ENCODE measurements at regions not wholly inside any gene's neighbourhood (a gene's known extent, or its start where the extent isn't known, plus 50 kb on each side); places are given as distances from the start of the nearest gene placed in this dataset.

- peaks cover 29% of the 10 kb centered on the region for H3K9me3 Mint-ChIP-seq
- H3K4me3 Mint-ChIP-seq = no peak overlapping the region
- H3K36me3 Mint-ChIP-seq (ENCODE audit: low read depth) = peaks cover 14% of the 10 kb centered on the region
- no peak overlapping the region for H3K27ac Mint-ChIP-seq
- H3K27me3 Mint-ChIP-seq (ENCODE audit: low read depth, poor library complexity) = peaks cover 2% of the 10 kb centered on the region
- no peak for DNase-seq
- TF ChIP-seq CTCF (IDR thresholded peaks at IDR 0.05) = no peak
- H3K4me1 Mint-ChIP-seq = peaks cover 5% of the 10 kb centered on the region
These were observed 482.3 kb upstream of the SGCG start for GRCh38 chr13:22698467-22698866.

DNA sequence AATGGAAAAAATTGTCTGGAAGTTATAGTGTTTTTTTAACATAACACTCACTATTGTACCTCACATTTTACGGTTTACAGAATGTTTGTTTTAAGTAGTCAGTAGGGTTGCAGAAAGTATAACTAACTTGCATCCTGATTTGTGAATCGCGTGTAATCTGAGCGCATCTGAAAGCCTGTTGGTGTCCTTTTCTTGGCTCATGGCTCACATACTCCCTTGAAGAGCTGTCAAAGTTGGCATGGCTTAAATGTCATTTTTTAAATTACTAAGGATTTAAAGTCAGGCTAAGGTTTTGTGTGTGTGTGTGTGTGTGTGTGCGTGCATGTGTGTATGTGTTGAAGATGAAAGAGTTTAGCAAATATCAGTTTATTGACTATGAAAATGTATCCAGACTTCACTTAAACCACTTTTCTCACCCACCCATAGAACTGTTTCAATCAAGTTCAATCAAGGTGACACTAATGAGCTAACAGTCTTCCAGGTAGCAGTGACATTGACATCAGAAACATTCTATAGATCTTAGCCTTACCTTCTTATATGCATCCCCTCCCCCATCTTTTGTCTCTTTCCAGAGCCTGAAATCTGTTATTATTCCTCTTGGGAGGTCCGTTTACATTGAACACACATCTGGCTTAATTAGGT, 480.4 kb upstream of the SGCG start:
- H3K9me3 Mint-ChIP-seq = peaks cover 13% of the 10 kb centered on the region
- H3K4me1 Mint-ChIP-seq = peaks cover 5% of the 10 kb centered on the region
- H3K27me3 Mint-ChIP-seq (ENCODE audit: low read depth, poor library complexity) = peaks cover 6% of the 10 kb centered on the region
- no peak overlapping the region for H3K27ac Mint-ChIP-seq
- no peak overlapping the region for H3K4me3 Mint-ChIP-seq
- H3K36me3 Mint-ChIP-seq (ENCODE audit: low read depth) = peaks cover 4% of the 10 kb centered on the region
- DNase-seq = no peak
- no peak for TF ChIP-seq CTCF (IDR thresholded peaks at IDR 0.05)

- no peak for DNase-seq
- H3K4me3 Mint-ChIP-seq = no peak overlapping the region
- peaks cover 6% of the 10 kb centered on the region for H3K4me1 Mint-ChIP-seq
- H3K27me3 Mint-ChIP-seq (ENCODE audit: low read depth, poor library complexity) = peaks cover 6% of the 10 kb centered on the region
- peak overlapping the region; percentile 36 for H3K27ac Mint-ChIP-seq
- TF ChIP-seq CTCF (IDR thresholded peaks at IDR 0.05) = no peak
- H3K36me3 Mint-ChIP-seq (ENCODE audit: low read depth) = no peaks in the 10 kb centered on the region
- H3K9me3 Mint-ChIP-seq = no peaks in the 10 kb centered on the region
These were observed 477.1 kb upstream of the SGCG start for GRCh38 chr13:22703601-22704209.

- peaks cover 3% of the 10 kb centered on the region for H3K27me3 Mint-ChIP-seq (ENCODE audit: low read depth, poor library complexity)
- H3K4me3 Mint-ChIP-seq = no peak overlapping the region
- no peak overlapping the region for H3K27ac Mint-ChIP-seq
- peaks cover 14% of the 10 kb centered on the region for H3K4me1 Mint-ChIP-seq
- peaks cover 3% of the 10 kb centered on the region for H3K9me3 Mint-ChIP-seq
- no peaks in the 10 kb centered on the region for H3K36me3 Mint-ChIP-seq (ENCODE audit: low read depth)
- no peak for TF ChIP-seq CTCF (IDR thresholded peaks at IDR 0.05)
- no peak for DNase-seq
These were observed 472.8 kb upstream of the SGCG start for GRCh38 chr13:22707946-22708345.

DNA sequence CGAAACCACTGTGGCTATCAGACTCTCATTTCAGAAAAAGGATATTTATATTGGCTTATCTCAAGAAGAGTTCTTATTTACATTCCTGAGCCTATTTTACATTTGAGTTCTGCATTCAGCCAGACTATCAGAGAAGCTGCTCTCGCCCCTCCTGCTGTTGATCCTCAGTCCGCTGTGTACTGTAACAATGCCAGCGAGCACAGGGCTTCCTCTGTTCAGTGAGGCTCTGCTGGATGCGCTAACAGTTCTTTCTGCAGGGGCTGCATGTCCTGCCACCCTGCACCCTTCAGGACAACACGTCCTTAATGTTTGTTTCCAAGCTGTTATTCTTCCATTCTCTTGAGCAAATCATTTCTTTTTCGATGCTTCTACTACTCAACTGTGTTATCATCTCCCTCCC, 463.7 kb upstream of the SGCG start:
- Mint-ChIP-seq H3K4me1 (no peaks in the 10 kb centered on the region), H3K4me3 (no peak overlapping the region), H3K27me3 (ENCODE audit: low read depth, poor library complexity) (no peaks in the 10 kb centered on the region), H3K36me3 (ENCODE audit: low read depth) (no peaks in the 10 kb centered on the region), H3K9me3 (no peaks in the 10 kb centered on the region), H3K27ac (no peak overlapping the region)
- no peak for DNase-seq
- TF ChIP-seq CTCF (IDR thresholded peaks at IDR 0.05) = no peak

DNA sequence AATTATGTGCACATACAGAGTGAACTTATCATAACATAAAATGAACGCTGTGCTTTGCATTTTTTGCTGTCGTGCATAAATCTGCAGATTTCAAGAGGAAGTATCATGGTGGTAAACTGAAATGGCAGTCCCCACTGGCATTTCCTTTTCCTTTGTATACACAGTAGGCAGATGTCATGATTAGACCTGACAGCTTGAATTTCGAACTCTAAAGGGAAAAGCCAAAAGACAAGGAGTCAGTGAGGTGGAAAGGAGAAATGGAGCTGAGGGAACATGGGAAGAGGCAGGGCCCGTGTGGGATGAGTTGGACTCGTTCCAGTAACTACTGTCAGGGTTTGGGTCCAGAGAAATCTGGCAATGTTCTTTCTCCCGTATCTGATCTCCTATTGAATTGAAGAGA, 454.1 kb upstream of the SGCG start:
- H3K4me3 Mint-ChIP-seq = no peak overlapping the region
- H3K27me3 Mint-ChIP-seq (ENCODE audit: low read depth, poor library complexity) = no peaks in the 10 kb centered on the region
- peak overlapping the region; percentile 69 for H3K27ac Mint-ChIP-seq
- no peak for DNase-seq
- H3K9me3 Mint-ChIP-seq = peaks cover 7% of the 10 kb centered on the region
- no peak for TF ChIP-seq CTCF (IDR thresholded peaks at IDR 0.05)
- H3K36me3 Mint-ChIP-seq (ENCODE audit: low read depth) = no peaks in the 10 kb centered on the region
- peaks cover 8% of the 10 kb centered on the region for H3K4me1 Mint-ChIP-seq
